Uterus (tissue), 3 donors: ENCODE measurements at regions not wholly inside any gene's neighbourhood (a gene's known extent, or its start where the extent isn't known, plus 50 kb on each side); places are given as distances from the start of the nearest gene placed in this dataset.

ENCODE experiments used
- DNase-seq, 2 donors: peaks; one replicate each; pipeline ENCODE4 v3.0.0-alpha.2; 2019 to 2020
- H3K27ac ChIP-seq, 2 donors: fragments of 200-600 bp; sonication (generic); 1 replicate in 1 of 2; 2 replicates in 1 of 2; pipeline ENCODE4 v1.5.1; 2016 to 2018
- H3K27me3 ChIP-seq, 2 donors: fragments of 200-600 bp; sonication (generic); one replicate each; pipeline ENCODE4 v1.5.1; 2018 to 2019; ENCODE audit warnings: control low read depth in 1 of 2
- H3K36me3 ChIP-seq, 2 donors: fragments of 200-600 bp; sonication (generic); one replicate each; pipeline ENCODE4 v1.5.1; 2019; ENCODE audit warnings: control low read depth in 1 of 2
- H3K4me1 ChIP-seq, 2 donors: fragments of 200-600 bp; sonication (generic); one replicate each; pipeline ENCODE4 v1.5.1; 2018 to 2019; ENCODE audit warnings: control low read depth in 1 of 2
- H3K4me3 ChIP-seq, 2 donors: fragments of 200-600 bp; sonication (generic); 1 replicate in 1 of 2; 2 replicates in 1 of 2; pipeline ENCODE4 v1.5.1; 2018 to 2019; ENCODE audit warnings: mild to moderate bottlenecking in 1 of 2
- H3K9me3 ChIP-seq, 2 donors: fragments of 200-600 bp; sonication (generic); one replicate each; pipeline ENCODE4 v1.5.1; 2019; ENCODE audit warnings: control low read depth in 1 of 2
- CTCF ChIP-seq, 4 experiments: fragments of 200-600 bp in 2 of 4; fragments of 450-650 bp in 2 of 4; sonication (generic) in 2 of 4; IDR thresholded peaks; one replicate each; pipeline ENCODE4 v1.5.1; 2016 to 2019; ENCODE audit warnings: antibody characterized with exemption in 4 of 4, mild to moderate bottlenecking in 2 of 4, moderate library complexity in 1 of 4
- POLR2A ChIP-seq, 2 donors: fragments of 450-650 bp; IDR thresholded peaks; one replicate each; pipeline ENCODE4 v1.6.1; 2016; ENCODE audit warnings: antibody characterized with exemption in 2 of 2, mild to moderate bottlenecking in 1 of 2, moderate library complexity in 1 of 2
- intact Hi-C: fragments of 100-400 bp; cut with DNase I; formaldehyde crosslinking; loops from one replicate; pipeline ENCODE4 v1.15.1; 2023; ENCODE audit warnings: low total_unique reads
- donor health status: DM: yes; HTN: yes; CAD: no.

- Histone ChIP-seq H3K27me3 (no peaks in the 10 kb centered on the region), H3K9me3 (no peaks in the 10 kb centered on the region), H3K36me3 (no peaks in the 10 kb centered on the region), H3K4me1 (no peaks in the 10 kb centered on the region), H3K4me3 (no peak overlapping the region), H3K27ac (no peak overlapping the region)
- DNase-seq = no peak
- TF ChIP-seq POLR2A (IDR thresholded peaks at IDR 0.05) = no peak
- intact Hi-C loops = no loop called here
Observed at GRCh38 chr10:84943541-84943940, 615.2 kb downstream of the CCSER2 start.

GRCh38 chr10:84944187-84944586 lies 615.8 kb downstream of the CCSER2 start:
- intact Hi-C loops = no loop called here
- Histone ChIP-seq H3K27me3 (no peaks in the 10 kb centered on the region), H3K9me3 (no peaks in the 10 kb centered on the region), H3K4me1 (no peaks in the 10 kb centered on the region), H3K27ac (no peak overlapping the region), H3K36me3 (no peaks in the 10 kb centered on the region), H3K4me3 (no peak overlapping the region)
- TF ChIP-seq POLR2A (IDR thresholded peaks at IDR 0.05) = no peak
- no peak for TF ChIP-seq CTCF (IDR thresholded peaks at IDR 0.05)
- no peak for DNase-seq

GRCh38 chr10:84945791-84946190 lies 617.4 kb downstream of the CCSER2 start:
- H3K4me1 ChIP-seq = no peaks in the 10 kb centered on the region
- H3K4me3 ChIP-seq = no peak overlapping the region
- intact Hi-C loops = no loop called here
- TF ChIP-seq CTCF (IDR thresholded peaks at IDR 0.05) = no peak
- TF ChIP-seq POLR2A (IDR thresholded peaks at IDR 0.05) = no peak
- no peaks in the 10 kb centered on the region for H3K27me3 ChIP-seq
- H3K9me3 ChIP-seq = no peaks in the 10 kb centered on the region
- DNase-seq = no peak
- H3K27ac ChIP-seq = no peak overlapping the region
- no peaks in the 10 kb centered on the region for H3K36me3 ChIP-seq

GRCh38 chr10:84946904-84947303 lies 618.5 kb downstream of the CCSER2 start:
- TF ChIP-seq POLR2A (IDR thresholded peaks at IDR 0.05) = no peak
- no peak for TF ChIP-seq CTCF (IDR thresholded peaks at IDR 0.05)
- no peak overlapping the region for H3K4me3 ChIP-seq
- H3K27me3 ChIP-seq = no peaks in the 10 kb centered on the region
- H3K36me3 ChIP-seq = no peaks in the 10 kb centered on the region
- H3K27ac ChIP-seq = no peak overlapping the region
- intact Hi-C loops = no loop called here
- no peak for DNase-seq
- H3K9me3 ChIP-seq = no peaks in the 10 kb centered on the region
- H3K4me1 ChIP-seq = no peaks in the 10 kb centered on the region

GRCh38 chr10:84948644-84949043 lies 620.3 kb downstream of the CCSER2 start:
- Histone ChIP-seq H3K4me1 (no peaks in the 10 kb centered on the region), H3K36me3 (no peaks in the 10 kb centered on the region), H3K4me3 (no peak overlapping the region), H3K27ac (no peak overlapping the region), H3K27me3 (no peaks in the 10 kb centered on the region), H3K9me3 (no peaks in the 10 kb centered on the region)
- intact Hi-C loops = no loop called here
- TF ChIP-seq POLR2A (IDR thresholded peaks at IDR 0.05) (no peak), CTCF (IDR thresholded peaks at IDR 0.05) (no peak)
- no peak for DNase-seq

- H3K9me3 ChIP-seq = no peaks in the 10 kb centered on the region
- TF ChIP-seq POLR2A (IDR thresholded peaks at IDR 0.05) (no peak), CTCF (IDR thresholded peaks at IDR 0.05) (no peak)
- H3K27me3 ChIP-seq = no peaks in the 10 kb centered on the region
- no peaks in the 10 kb centered on the region for H3K4me1 ChIP-seq
- no peaks in the 10 kb centered on the region for H3K36me3 ChIP-seq
- no peak for DNase-seq
- no peak overlapping the region for H3K4me3 ChIP-seq
- intact Hi-C loops = no loop called here
- no peak overlapping the region for H3K27ac ChIP-seq
Observed at GRCh38 chr10:84951616-84952015, 623.2 kb downstream of the CCSER2 start.
